ENCODE measurements at regions not wholly inside any gene's neighbourhood (a gene's known extent, or its start where the extent isn't known, plus 50 kb on each side); places are given as distances from the start of the nearest gene placed in this dataset.

- Histone ChIP-seq H3K27me3 (replicated peaks; ENCODE audit: insufficient read depth) (no peaks in the 10 kb centered on the region), H3K9me3 (no peaks in the 10 kb centered on the region), H3K4me3 (no peak overlapping the region), H3K4me1 (replicated peaks) (no peaks in the 10 kb centered on the region), H3K27ac (no peak overlapping the region), H3K36me3 (no peaks in the 10 kb centered on the region)
- no peak for DNase-seq (ENCODE audit: low spot score)
- intact Hi-C loops (cut with DNase I): no loop called here
- WGBS: 80% methylated on average over 8 of the region's 8 CpGs
- TF ChIP-seq POLR2A (IDR thresholded peaks at IDR 0.05) (no peak), POLR2AphosphoS5 (IDR thresholded peaks at IDR 0.05) (no peak), CTCF (IDR thresholded peaks at IDR 0.05) (no peak)
These were observed 152.1 kb downstream of the KCTD15 start for GRCh38 chr19:33948651-33949335.

GRCh38 chr19:33950091-33950750 lies 153.6 kb downstream of the KCTD15 start:
- intact Hi-C loops (cut with DNase I): no loop called here
- H3K4me3 ChIP-seq: no peak overlapping the region
- TF ChIP-seq POLR2A (IDR thresholded peaks at IDR 0.05): no peak
- TF ChIP-seq CTCF (IDR thresholded peaks at IDR 0.05): no peak
- no peak for TF ChIP-seq POLR2AphosphoS5 (IDR thresholded peaks at IDR 0.05)
- H3K27me3 ChIP-seq (replicated peaks; ENCODE audit: insufficient read depth): no peaks in the 10 kb centered on the region
- H3K4me1 ChIP-seq (replicated peaks): no peaks in the 10 kb centered on the region
- H3K36me3 ChIP-seq: no peaks in the 10 kb centered on the region
- 85% methylated on average over 17 of the region's 17 CpGs for WGBS
- no peaks in the 10 kb centered on the region for H3K9me3 ChIP-seq
- no peak overlapping the region for H3K27ac ChIP-seq
- DNase-seq (ENCODE audit: low spot score): no peak

GRCh38 chr19:33953023-33953422 lies 156.4 kb downstream of the KCTD15 start:
- Histone ChIP-seq H3K4me1 (replicated peaks) (no peaks in the 10 kb centered on the region), H3K4me3 (no peak overlapping the region), H3K36me3 (no peaks in the 10 kb centered on the region), H3K27ac (no peak overlapping the region), H3K27me3 (replicated peaks; ENCODE audit: insufficient read depth) (no peaks in the 10 kb centered on the region), H3K9me3 (no peaks in the 10 kb centered on the region)
- WGBS: 85% methylated on average over 8 of the region's 8 CpGs
- no peak for TF ChIP-seq CTCF (IDR thresholded peaks at IDR 0.05)
- no peak for TF ChIP-seq POLR2A (IDR thresholded peaks at IDR 0.05)
- no peak for TF ChIP-seq POLR2AphosphoS5 (IDR thresholded peaks at IDR 0.05)
- DNase-seq (ENCODE audit: low spot score): no peak
- intact Hi-C loops (cut with DNase I): no loop called here

- 35% methylated on average over 4 of the region's 4 CpGs for WGBS
- intact Hi-C loops (cut with DNase I): no loop called here
- Histone ChIP-seq H3K9me3 (no peaks in the 10 kb centered on the region), H3K4me1 (replicated peaks) (no peaks in the 10 kb centered on the region), H3K27me3 (replicated peaks; ENCODE audit: insufficient read depth) (no peaks in the 10 kb centered on the region), H3K36me3 (no peaks in the 10 kb centered on the region), H3K27ac (no peak overlapping the region), H3K4me3 (no peak overlapping the region)
- no peak for TF ChIP-seq POLR2AphosphoS5 (IDR thresholded peaks at IDR 0.05)
- no peak for TF ChIP-seq CTCF (IDR thresholded peaks at IDR 0.05)
- TF ChIP-seq POLR2A (IDR thresholded peaks at IDR 0.05): no peak
- DNase-seq (ENCODE audit: low spot score): no peak
These were observed 156.9 kb downstream of the KCTD15 start for GRCh38 chr19:33953592-33953991.

GRCh38 chr19:33954686-33955085 lies 158.0 kb downstream of the KCTD15 start:
- Histone ChIP-seq H3K27me3 (replicated peaks; ENCODE audit: insufficient read depth) (no peaks in the 10 kb centered on the region), H3K36me3 (no peaks in the 10 kb centered on the region), H3K9me3 (no peaks in the 10 kb centered on the region), H3K27ac (no peak overlapping the region), H3K4me3 (no peak overlapping the region), H3K4me1 (replicated peaks) (no peaks in the 10 kb centered on the region)
- no peak for TF ChIP-seq CTCF (IDR thresholded peaks at IDR 0.05)
- no peak for TF ChIP-seq POLR2A (IDR thresholded peaks at IDR 0.05)
- no peak for TF ChIP-seq POLR2AphosphoS5 (IDR thresholded peaks at IDR 0.05)
- intact Hi-C loops (cut with DNase I): no loop called here
- no peak for DNase-seq (ENCODE audit: low spot score)
- WGBS: 85% methylated on average over 2 of the region's 2 CpGs

Data from prostate gland (tissue), 2 donors.